ENCODE measurements at regions not wholly inside any gene's neighbourhood (a gene's known extent, or its start where the extent isn't known, plus 50 kb on each side); places are given as distances from the start of the nearest gene placed in this dataset.
A peak's percentile ranks its signal among the peaks of the same experiment; 100 is the strongest.

- DNase-seq (ENCODE audit: low spot score), result no peak
- no peak for ATAC-seq (ENCODE audit: low FRiP score)
- TF ChIP-seq CTCF (IDR thresholded peaks at IDR 0.05), result no peak
These were observed 428.3 kb upstream of the NPVF start for GRCh38 chr7:25656581-25657026.

GRCh38 chr7:25658375-25658774, 430.1 kb upstream of the NPVF start:
- no peak for TF ChIP-seq CTCF (IDR thresholded peaks at IDR 0.05)
- ATAC-seq (ENCODE audit: low FRiP score) (no peak), DNase-seq (ENCODE audit: low spot score) (no peak)

DNA sequence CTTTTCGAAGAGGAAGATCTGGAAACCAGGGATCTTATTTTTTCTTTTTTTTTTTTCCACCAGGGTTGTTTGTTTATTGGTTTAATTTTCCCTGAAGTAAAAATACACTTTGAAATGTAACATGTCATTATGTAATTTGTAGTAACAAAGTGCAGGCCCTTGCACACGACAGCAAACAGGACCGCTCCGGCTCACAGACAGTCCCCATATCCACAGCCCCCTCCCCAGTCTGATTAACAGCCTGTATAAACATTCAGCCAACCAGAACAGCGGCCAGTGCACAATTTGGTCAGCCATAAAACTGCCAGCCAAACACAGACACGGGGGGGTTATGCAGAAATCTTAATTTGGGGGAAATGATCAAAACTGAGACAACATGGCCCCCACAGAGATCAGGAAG, 431.6 kb upstream of the NPVF start:
- TF ChIP-seq CTCF (IDR thresholded peaks at IDR 0.05), result no peak
- ATAC-seq (ENCODE audit: low FRiP score) (no peak), DNase-seq (ENCODE audit: low spot score) (no peak)

DNA sequence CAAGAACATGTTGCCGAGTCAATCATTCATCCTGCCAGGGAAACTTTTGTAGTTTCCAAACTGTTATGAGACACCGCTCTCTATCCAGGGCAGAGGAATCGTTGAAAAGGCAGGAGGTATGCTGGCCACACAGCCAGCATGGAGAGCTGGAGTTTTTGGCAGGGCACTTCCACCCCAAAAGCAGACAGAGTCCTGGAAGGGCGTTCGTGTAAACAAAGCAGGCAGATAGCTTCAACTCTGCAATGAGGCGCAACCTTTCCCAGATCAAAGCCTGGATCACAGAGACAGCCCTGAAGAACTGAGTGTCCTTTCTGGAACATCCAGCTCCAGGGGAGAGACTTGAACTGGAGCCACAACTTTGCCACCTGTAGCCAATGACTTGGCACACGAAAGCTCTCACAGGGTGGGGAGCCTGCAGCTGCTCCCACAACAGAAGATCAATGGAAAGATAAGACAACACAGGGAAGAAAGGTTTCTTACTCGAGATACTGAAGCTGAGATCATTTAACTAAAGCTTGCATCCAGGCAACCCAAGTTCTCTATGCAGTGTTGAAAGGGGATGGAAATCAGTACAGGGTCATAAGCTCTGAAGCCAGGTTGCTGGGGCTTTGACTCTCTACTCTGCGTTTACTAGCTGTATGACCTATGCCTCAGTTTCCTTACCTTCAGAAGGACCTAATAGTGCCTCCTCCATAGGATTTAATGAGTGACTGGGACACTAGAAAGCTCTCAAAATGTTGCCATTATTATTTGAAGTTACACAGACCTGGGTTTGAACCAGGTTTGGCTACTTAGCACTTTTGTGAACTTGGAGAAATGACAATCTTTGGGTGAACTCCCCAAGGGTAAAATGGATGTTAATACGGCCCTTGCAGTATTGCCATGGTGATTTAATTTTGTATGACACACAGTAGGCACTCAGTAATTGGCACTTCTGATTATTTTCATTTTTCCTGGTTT, 434.8 kb upstream of the NPVF start:
- peak; percentile 62 for ATAC-seq (ENCODE audit: low FRiP score)
- DNase-seq (ENCODE audit: low spot score), result no peak
- TF ChIP-seq CTCF (IDR thresholded peaks at IDR 0.05), result no peak

DNA sequence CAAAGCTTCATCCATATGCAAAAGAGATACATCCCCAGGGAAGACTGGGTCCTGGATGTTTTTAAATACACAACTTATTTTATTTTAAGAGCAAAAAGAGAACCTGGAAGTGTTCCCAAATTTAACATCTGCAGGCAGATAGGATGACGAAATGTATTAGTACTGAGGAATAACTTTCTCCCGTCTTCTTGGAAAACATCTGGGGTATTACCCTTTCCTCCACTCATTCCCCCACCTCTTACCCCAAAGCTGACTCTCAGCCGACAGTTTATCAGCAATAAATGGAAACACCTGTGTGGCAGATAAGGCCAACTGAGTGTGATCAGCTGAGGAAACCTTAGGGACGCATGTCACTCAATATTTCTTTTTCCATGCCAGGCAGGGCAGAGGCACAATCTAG, 435.6 kb upstream of the NPVF start:
- no peak for DNase-seq (ENCODE audit: low spot score)
- TF ChIP-seq CTCF (IDR thresholded peaks at IDR 0.05), result no peak
- no peak for ATAC-seq (ENCODE audit: low FRiP score)

DNA sequence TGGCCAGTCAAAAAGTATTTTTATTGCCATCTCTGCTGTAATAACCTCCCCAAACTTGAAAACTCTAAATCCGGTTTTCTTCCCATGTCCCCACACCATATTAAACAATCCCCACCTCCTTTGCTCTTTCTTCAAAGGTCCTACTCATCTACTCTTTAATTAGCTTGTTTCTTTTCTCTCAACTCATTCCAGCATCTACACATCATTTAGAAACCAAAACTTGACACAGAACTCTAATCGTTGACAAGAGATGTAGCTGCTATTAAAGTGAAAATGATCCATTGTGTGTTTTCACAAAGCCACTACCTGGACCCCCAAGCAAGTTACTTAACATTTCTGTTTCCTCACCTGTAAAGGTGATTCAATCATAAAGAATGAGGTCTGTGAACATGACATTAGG, 436.3 kb upstream of the NPVF start:
- DNase-seq (ENCODE audit: low spot score) (no peak), ATAC-seq (ENCODE audit: low FRiP score) (no peak)
- no peak for TF ChIP-seq CTCF (IDR thresholded peaks at IDR 0.05)

GRCh38 chr7:25665374-25665773, 437.1 kb upstream of the NPVF start:
- DNase-seq (ENCODE audit: low spot score), result no peak
- ATAC-seq (ENCODE audit: low FRiP score), result peak; percentile 66
- no peak for TF ChIP-seq CTCF (IDR thresholded peaks at IDR 0.05)
